WTC11 (cell line): ENCODE measurements at regions not wholly inside any gene's neighbourhood (a gene's known extent, or its start where the extent isn't known, plus 50 kb on each side); places are given as distances from the start of the nearest gene placed in this dataset.

Source experiments
- NFYB ChIP-seq: sonication (generic); formaldehyde crosslinking; conservative IDR thresholded peaks from 2 replicates; pipeline ENCODE4 v1.8.0; 2022; ENCODE audit warnings: low read depth, missing genetic modification reagents
- TF ChIP-seq, protein P1 (sequence below): sonication (generic); formaldehyde crosslinking; conservative IDR thresholded peaks from 2 replicates; pipeline ENCODE4 v1.8.1; 2023; ENCODE audit warnings: mild to moderate bottlenecking, low read depth, missing genetic modification reagents, moderate library complexity
- TF ChIP-seq, protein P2 (sequence below): fragments of 200-600 bp; IDR thresholded peaks from 2 replicates; pipeline ENCODE4 v1.8.0; 2022; ENCODE audit warnings: antibody characterized with exemption
- TF ChIP-seq, protein P3 (sequence below): sonication (generic); formaldehyde crosslinking; IDR thresholded peaks from 2 replicates; pipeline ENCODE4 v1.8.0; 2022; ENCODE audit warnings: missing genetic modification reagents

DNA sequence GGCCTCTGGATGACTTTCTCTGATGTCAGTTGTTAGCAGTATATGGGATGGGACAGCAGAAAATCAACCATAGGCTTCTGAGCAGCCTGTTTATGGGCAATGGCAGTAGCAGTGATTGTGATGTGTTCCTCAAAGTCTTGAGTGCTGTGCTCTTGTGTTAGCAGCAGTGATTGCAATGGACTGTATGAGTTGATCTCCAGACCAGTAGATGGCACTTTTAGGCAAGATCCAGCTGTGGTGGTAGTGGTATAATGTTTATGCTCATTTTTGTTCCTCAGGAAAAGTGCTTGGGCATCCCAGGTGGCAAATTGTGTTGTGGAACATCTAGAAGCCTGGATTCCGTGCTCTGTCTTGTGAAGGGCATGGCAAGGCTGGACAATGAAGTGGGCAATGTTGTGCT lies 181.6 kb upstream of the SYNCRIP start:
- no peak for TF ChIP-seq NFYB (CRISPR knock-in tag)
- TF ChIP-seq, protein P1, sequence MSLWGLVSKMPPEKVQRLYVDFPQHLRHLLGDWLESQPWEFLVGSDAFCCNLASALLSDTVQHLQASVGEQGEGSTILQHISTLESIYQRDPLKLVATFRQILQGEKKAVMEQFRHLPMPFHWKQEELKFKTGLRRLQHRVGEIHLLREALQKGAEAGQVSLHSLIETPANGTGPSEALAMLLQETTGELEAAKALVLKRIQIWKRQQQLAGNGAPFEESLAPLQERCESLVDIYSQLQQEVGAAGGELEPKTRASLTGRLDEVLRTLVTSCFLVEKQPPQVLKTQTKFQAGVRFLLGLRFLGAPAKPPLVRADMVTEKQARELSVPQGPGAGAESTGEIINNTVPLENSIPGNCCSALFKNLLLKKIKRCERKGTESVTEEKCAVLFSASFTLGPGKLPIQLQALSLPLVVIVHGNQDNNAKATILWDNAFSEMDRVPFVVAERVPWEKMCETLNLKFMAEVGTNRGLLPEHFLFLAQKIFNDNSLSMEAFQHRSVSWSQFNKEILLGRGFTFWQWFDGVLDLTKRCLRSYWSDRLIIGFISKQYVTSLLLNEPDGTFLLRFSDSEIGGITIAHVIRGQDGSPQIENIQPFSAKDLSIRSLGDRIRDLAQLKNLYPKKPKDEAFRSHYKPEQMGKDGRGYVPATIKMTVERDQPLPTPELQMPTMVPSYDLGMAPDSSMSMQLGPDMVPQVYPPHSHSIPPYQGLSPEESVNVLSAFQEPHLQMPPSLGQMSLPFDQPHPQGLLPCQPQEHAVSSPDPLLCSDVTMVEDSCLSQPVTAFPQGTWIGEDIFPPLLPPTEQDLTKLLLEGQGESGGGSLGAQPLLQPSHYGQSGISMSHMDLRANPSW (CRISPR knock-in tag): no peak
- TF ChIP-seq, protein P2, sequence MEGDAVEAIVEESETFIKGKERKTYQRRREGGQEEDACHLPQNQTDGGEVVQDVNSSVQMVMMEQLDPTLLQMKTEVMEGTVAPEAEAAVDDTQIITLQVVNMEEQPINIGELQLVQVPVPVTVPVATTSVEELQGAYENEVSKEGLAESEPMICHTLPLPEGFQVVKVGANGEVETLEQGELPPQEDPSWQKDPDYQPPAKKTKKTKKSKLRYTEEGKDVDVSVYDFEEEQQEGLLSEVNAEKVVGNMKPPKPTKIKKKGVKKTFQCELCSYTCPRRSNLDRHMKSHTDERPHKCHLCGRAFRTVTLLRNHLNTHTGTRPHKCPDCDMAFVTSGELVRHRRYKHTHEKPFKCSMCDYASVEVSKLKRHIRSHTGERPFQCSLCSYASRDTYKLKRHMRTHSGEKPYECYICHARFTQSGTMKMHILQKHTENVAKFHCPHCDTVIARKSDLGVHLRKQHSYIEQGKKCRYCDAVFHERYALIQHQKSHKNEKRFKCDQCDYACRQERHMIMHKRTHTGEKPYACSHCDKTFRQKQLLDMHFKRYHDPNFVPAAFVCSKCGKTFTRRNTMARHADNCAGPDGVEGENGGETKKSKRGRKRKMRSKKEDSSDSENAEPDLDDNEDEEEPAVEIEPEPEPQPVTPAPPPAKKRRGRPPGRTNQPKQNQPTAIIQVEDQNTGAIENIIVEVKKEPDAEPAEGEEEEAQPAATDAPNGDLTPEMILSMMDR: no peak
- TF ChIP-seq, protein P3, sequence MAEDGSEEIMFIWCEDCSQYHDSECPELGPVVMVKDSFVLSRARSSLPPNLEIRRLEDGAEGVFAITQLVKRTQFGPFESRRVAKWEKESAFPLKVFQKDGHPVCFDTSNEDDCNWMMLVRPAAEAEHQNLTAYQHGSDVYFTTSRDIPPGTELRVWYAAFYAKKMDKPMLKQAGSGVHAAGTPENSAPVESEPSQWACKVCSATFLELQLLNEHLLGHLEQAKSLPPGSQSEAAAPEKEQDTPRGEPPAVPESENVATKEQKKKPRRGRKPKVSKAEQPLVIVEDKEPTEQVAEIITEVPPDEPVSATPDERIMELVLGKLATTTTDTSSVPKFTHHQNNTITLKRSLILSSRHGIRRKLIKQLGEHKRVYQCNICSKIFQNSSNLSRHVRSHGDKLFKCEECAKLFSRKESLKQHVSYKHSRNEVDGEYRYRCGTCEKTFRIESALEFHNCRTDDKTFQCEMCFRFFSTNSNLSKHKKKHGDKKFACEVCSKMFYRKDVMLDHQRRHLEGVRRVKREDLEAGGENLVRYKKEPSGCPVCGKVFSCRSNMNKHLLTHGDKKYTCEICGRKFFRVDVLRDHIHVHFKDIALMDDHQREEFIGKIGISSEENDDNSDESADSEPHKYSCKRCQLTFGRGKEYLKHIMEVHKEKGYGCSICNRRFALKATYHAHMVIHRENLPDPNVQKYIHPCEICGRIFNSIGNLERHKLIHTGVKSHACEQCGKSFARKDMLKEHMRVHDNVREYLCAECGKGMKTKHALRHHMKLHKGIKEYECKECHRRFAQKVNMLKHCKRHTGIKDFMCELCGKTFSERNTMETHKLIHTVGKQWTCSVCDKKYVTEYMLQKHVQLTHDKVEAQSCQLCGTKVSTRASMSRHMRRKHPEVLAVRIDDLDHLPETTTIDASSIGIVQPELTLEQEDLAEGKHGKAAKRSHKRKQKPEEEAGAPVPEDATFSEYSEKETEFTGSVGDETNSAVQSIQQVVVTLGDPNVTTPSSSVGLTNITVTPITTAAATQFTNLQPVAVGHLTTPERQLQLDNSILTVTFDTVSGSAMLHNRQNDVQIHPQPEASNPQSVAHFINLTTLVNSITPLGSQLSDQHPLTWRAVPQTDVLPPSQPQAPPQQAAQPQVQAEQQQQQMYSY (CRISPR knock-in tag): no peak
